WERI-Rb-1 (cell line): ENCODE measurements at regions not wholly inside any gene's neighbourhood (a gene's known extent, or its start where the extent isn't known, plus 50 kb on each side); places are given as distances from the start of the nearest gene placed in this dataset.
A peak's percentile ranks its signal among the peaks of the same experiment; 100 is the strongest.

Source experiments
- DNase-seq: peaks from one replicate; pipeline ENCODE4 v3.0.0-alpha.2; 2020
- H3K27ac ChIP-seq: fragments of 250-450 bp; sonication (Bioruptor Pico); 2 replicates; pipeline ENCODE4 v1.5.1; 2020; ENCODE audit warnings: mild to moderate bottlenecking, moderate library complexity
- H3K27me3 ChIP-seq: fragments of 250-450 bp; sonication (Bioruptor Pico); 2 replicates; pipeline ENCODE4 v1.5.1; 2021; ENCODE audit warnings: mild to moderate bottlenecking, low read depth, moderate library complexity; ENCODE audit not compliant: insufficient read depth, severe bottlenecking
- H3K36me3 ChIP-seq: fragments of 250-450 bp; sonication (Bioruptor Pico); 2 replicates; pipeline ENCODE4 v1.5.1; 2020; ENCODE audit warnings: mild to moderate bottlenecking, moderate library complexity
- H3K4me3 ChIP-seq: 2 replicates; pipeline ENCODE4 v1.5.1; 2011; ENCODE audit warnings: low read depth, mild to moderate bottlenecking, control low read depth, low read length
- H3K9me3 ChIP-seq: fragments of 250-450 bp; sonication (Bioruptor Pico); 2 replicates; pipeline ENCODE4 v1.5.1; 2021; ENCODE audit warnings: mild to moderate bottlenecking, moderate library complexity; ENCODE audit not compliant: severe bottlenecking
- CTCF ChIP-seq: IDR thresholded peaks from 2 replicates; pipeline ENCODE4 v1.5.1; 2011; ENCODE audit warnings: low read depth, mild to moderate bottlenecking, control low read depth, inconsistent platforms, low read length

DNA sequence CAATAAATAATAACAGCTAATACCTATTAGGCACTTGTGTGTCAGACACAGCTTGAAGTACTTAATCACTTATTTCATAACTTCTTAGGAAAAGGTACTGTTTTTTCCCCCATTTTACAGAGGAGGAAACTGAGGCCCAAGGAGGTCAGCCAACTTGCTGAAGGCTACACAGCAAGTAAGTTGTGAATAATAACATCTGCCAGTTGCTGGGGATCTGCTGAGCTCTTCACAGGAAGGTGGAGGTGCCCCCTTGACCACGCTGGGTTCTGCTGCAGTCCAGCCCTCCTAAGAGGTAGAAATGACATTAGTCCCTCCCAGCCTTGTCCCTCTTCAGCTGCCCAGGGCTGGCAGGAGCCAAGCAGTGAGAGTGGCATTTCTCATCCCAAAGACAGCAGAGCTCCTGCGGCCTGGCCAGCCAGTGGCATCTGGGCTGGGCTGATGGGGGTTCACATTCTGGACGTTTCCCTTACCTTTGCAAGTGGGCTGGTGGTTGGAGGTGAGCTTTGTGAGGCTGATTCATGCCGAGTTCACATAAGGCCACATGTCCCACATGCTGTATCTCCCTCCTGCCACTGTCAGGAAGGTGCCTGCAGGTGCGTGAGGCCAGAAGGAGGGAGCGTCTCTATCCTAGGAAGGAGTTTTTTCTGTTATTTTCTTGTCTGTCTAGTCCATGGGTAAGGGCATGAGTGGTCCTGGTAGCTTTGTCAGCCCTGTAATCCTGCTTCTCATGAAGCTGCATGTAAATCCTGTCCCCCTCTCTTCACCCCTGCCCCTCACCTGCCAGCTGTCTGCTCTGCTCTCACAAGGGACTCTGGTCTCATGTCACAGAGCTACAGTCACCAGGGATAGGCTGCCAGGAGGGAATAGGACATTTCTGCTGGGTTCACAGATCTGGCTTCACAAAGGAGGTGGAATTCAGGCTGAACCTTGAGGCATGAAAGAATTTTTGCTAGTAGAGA, 171.7 kb downstream of the MACROH2A1 start:
- Histone ChIP-seq H3K27ac (peak overlapping the region; percentile 51), H3K9me3 (no peaks in the 10 kb centered on the region), H3K36me3 (no peaks in the 10 kb centered on the region), H3K27me3 (no peaks in the 10 kb centered on the region), H3K4me3 (no peak overlapping the region)
- no peak for TF ChIP-seq CTCF
- DNase-seq, result peak; percentile 80

GRCh38 chr5:135225856-135226560, 173.0 kb downstream of the MACROH2A1 start:
- no peaks in the 10 kb centered on the region for H3K27me3 ChIP-seq
- H3K27ac ChIP-seq, result no peak overlapping the region
- DNase-seq, result no peak
- H3K4me3 ChIP-seq, result no peak overlapping the region
- no peaks in the 10 kb centered on the region for H3K9me3 ChIP-seq
- TF ChIP-seq CTCF, result no peak
- H3K36me3 ChIP-seq, result no peaks in the 10 kb centered on the region

GRCh38 chr5:135223891-135224625, 175.0 kb downstream of the MACROH2A1 start:
- Histone ChIP-seq H3K36me3 (no peaks in the 10 kb centered on the region), H3K9me3 (no peaks in the 10 kb centered on the region), H3K27me3 (no peaks in the 10 kb centered on the region), H3K27ac (no peak overlapping the region), H3K4me3 (no peak overlapping the region)
- no peak for TF ChIP-seq CTCF
- peak; percentile 2 for DNase-seq

- DNase-seq, result peak; percentile 0
- H3K27me3 ChIP-seq, result no peaks in the 10 kb centered on the region
These were observed 175.6 kb downstream of the MACROH2A1 start for GRCh38 chr5:135223404-135223803.

GRCh38 chr5:135222771-135223170, 176.3 kb downstream of the MACROH2A1 start:
- Histone ChIP-seq H3K27me3 (no peaks in the 10 kb centered on the region), H3K27ac (no peak overlapping the region), H3K36me3 (no peaks in the 10 kb centered on the region), H3K9me3 (no peaks in the 10 kb centered on the region), H3K4me3 (no peak overlapping the region)
- peak; percentile 3 for DNase-seq
- no peak for TF ChIP-seq CTCF

More at GRCh38 chr5:135223404-135223803, 175.6 kb downstream of the MACROH2A1 start:
- Histone ChIP-seq H3K36me3 (no peaks in the 10 kb centered on the region), H3K27ac (no peak overlapping the region), H3K4me3 (no peak overlapping the region), H3K9me3 (no peaks in the 10 kb centered on the region)
- TF ChIP-seq CTCF, result no peak
